Osteoblast (primary cell): ENCODE measurements at regions not wholly inside any gene's neighbourhood (a gene's known extent, or its start where the extent isn't known, plus 50 kb on each side); places are given as distances from the start of the nearest gene placed in this dataset.

Experiments used
- DNase-seq: peaks from one replicate; pipeline ENCODE4 v3.0.0; 2011; ENCODE audit warnings: low spot score, mixed read lengths; ENCODE audit not compliant: insufficient read length; ENCODE audit errors: missing footprints
- H2AFZ ChIP-seq: 2 replicates; pipeline ENCODE4 v1.6.0; 2011; ENCODE audit warnings: mild to moderate bottlenecking, low read length
- H3K27ac ChIP-seq: 2 replicates; pipeline ENCODE4 v1.5.1; 2011; ENCODE audit warnings: mild to moderate bottlenecking, low read depth, low read length, moderate library complexity
- H3K27me3 ChIP-seq: 2 replicates; pipeline ENCODE4 v1.6.0; 2012; ENCODE audit warnings: mild to moderate bottlenecking, control low read depth, inconsistent platforms, low read length, moderate library complexity; ENCODE audit not compliant: insufficient read depth
- H3K36me3 ChIP-seq: 2 replicates; pipeline ENCODE4 v1.5.1; 2011; ENCODE audit warnings: mild to moderate bottlenecking, low read length, control low read depth, moderate library complexity; ENCODE audit not compliant: insufficient read depth
- H3K4me1 ChIP-seq: 2 replicates; pipeline ENCODE4 v1.5.1; 2011; ENCODE audit warnings: mild to moderate bottlenecking, low read length, control low read depth, moderate library complexity; ENCODE audit not compliant: insufficient read depth
- H3K4me2 ChIP-seq: 2 replicates; pipeline ENCODE4 v1.6.0; 2011; ENCODE audit warnings: mild to moderate bottlenecking, low read length; ENCODE audit not compliant: insufficient read depth
- H3K4me3 ChIP-seq: fragments of 200-600 bp; sonication (generic); 3 replicates; pipeline ENCODE4 v1.5.1; 2012; ENCODE audit warnings: mild to moderate bottlenecking, low read length, inconsistent platforms; ENCODE audit not compliant: insufficient read depth
- H3K79me2 ChIP-seq: 2 replicates; pipeline ENCODE4 v1.6.0; 2012; ENCODE audit warnings: mild to moderate bottlenecking, low read length, control low read depth, inconsistent platforms; ENCODE audit not compliant: insufficient read depth
- H3K9me3 ChIP-seq: 2 replicates; pipeline ENCODE4 v1.5.1; 2011; ENCODE audit warnings: low read depth, low read length, control low read depth
- H4K20me1 ChIP-seq: 2 replicates; pipeline ENCODE4 v1.6.0; 2012; ENCODE audit warnings: mild to moderate bottlenecking, low read length, control low read depth; ENCODE audit not compliant: insufficient read depth
- TF ChIP-seq, protein P1 (sequence below): IDR thresholded peaks from 2 replicates; pipeline ENCODE4 v1.5.1; 2011; ENCODE audit warnings: mild to moderate bottlenecking, low read depth, low read length, moderate library complexity; ENCODE audit errors: extremely low read depth

DNA sequence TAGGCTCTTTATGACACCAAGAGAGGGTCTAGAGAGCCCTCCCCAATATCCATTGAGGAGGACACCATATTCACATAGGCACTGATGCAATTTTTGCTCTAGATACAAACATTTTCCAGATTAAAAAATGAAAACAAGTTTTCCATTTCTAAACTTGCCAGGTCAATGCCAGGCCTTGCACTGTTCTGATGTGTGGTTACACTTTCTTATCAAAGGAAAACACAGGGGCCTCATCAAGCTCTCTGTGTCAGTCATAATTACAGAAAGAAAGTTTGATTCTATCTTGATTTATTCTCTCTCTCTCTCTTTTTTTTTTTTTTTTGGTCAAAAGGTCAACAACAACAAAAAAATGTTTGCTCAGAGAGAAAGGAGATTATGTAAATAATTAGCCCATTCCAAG is 80.2 kb upstream of the ACSL4 start:
- Histone ChIP-seq H3K36me3 (no peaks in the 10 kb centered on the region), H3K4me2 (no peak overlapping the region), H3K4me1 (no peaks in the 10 kb centered on the region), H2AFZ (no peak overlapping the region), H3K27ac (no peak overlapping the region), H4K20me1 (no peaks in the 10 kb centered on the region), H3K79me2 (no peaks in the 10 kb centered on the region), H3K9me3 (no peaks in the 10 kb centered on the region), H3K4me3 (no peak overlapping the region), H3K27me3 (peaks cover 18% of the 10 kb centered on the region)
- TF ChIP-seq, protein P1, sequence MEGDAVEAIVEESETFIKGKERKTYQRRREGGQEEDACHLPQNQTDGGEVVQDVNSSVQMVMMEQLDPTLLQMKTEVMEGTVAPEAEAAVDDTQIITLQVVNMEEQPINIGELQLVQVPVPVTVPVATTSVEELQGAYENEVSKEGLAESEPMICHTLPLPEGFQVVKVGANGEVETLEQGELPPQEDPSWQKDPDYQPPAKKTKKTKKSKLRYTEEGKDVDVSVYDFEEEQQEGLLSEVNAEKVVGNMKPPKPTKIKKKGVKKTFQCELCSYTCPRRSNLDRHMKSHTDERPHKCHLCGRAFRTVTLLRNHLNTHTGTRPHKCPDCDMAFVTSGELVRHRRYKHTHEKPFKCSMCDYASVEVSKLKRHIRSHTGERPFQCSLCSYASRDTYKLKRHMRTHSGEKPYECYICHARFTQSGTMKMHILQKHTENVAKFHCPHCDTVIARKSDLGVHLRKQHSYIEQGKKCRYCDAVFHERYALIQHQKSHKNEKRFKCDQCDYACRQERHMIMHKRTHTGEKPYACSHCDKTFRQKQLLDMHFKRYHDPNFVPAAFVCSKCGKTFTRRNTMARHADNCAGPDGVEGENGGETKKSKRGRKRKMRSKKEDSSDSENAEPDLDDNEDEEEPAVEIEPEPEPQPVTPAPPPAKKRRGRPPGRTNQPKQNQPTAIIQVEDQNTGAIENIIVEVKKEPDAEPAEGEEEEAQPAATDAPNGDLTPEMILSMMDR, result no peak
- no peak for DNase-seq

DNA sequence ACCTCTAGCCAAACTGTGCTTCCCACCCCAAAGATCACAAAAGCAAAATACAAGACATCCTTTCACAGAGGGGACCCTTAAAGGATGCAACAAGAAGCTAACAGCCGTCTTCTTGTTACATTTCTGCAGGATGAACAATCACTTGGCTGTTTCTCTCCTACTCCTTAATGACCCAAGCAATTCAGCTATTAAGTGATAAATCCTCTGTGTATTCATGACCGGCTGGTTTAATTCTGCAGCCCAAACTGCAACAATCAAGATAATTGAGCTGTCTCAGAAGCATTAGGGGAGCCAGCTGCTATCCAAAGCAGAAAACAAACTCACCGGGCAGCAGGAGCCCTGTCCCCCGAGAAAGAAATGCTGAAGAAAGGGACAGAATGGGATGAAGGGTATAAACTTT is 85.9 kb upstream of the ACSL4 start:
- DNase-seq, result no peak
- Histone ChIP-seq H3K27ac (no peak overlapping the region), H3K36me3 (no peaks in the 10 kb centered on the region), H3K4me2 (no peak overlapping the region), H3K9me3 (no peaks in the 10 kb centered on the region), H3K27me3 (peaks cover 23% of the 10 kb centered on the region), H4K20me1 (no peaks in the 10 kb centered on the region), H3K4me1 (peaks cover 3% of the 10 kb centered on the region), H3K79me2 (no peaks in the 10 kb centered on the region), H3K4me3 (no peak overlapping the region), H2AFZ (no peak overlapping the region)
- TF ChIP-seq, protein P1, result no peak

DNA sequence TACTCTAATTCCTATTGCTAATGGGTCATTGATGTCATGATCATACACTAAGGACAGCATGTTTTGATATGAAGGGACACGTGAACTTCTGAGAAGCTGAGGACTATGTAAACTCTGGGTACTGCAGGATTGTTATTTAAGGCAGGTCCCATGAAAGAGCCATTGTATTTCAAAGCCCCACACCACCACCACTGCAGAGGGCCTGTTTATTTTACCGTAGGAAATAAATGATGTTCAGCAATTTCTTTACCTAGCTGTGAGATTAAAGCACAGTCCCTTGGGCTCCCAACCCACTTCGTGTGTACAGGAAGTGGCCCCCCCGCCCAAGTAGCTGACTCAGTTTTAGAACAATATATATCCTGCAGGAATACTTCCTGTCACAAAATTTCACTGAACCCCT is 89.8 kb upstream of the ACSL4 start:
- Histone ChIP-seq H3K4me2 (no peak overlapping the region), H3K4me3 (no peak overlapping the region), H2AFZ (peak overlapping the region; percentile 20), H3K27ac (no peak overlapping the region), H3K9me3 (no peaks in the 10 kb centered on the region), H3K36me3 (no peaks in the 10 kb centered on the region), H3K79me2 (no peaks in the 10 kb centered on the region), H3K27me3 (peaks cover 11% of the 10 kb centered on the region), H4K20me1 (peaks cover 2% of the 10 kb centered on the region), H3K4me1 (peaks cover 15% of the 10 kb centered on the region)
- TF ChIP-seq, protein P1, result no peak
- no peak for DNase-seq

DNA sequence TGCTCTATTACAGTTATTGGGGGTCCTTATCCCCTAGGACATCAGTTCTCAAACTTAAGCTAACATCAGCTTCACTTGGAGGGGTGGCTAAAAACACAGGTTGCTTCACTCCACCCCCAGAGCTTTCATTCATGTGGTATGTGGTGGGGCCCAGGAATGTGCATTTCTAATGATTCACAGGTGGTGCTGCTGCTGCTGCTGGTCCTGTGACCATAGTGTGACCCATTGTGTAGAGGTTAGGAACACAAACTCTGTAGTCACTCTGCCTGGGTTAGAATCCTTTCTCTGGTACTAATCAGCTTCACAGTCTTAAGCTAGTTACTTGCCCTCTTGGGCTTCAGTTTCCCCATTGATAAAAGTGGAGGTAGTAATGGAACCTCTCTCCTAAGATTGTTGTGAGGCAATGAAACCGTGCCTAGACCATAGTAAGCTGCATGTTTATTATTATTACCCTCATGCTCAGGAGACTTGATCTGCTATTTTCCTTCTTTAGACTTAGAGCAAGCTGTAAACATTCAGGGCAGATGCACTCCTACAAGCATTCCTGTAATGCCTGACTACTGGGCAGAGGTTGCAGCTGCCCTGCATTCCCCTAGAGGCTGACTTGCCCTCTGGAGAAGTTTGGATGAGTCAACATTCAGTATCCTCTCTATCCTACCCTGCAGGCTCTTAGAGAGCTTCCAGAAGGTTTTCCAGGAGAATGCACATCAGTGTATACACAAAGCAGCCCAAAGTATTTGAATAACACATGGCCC is 94.1 kb upstream of the ACSL4 start:
- Histone ChIP-seq H3K27me3 (peaks cover 5% of the 10 kb centered on the region), H3K4me3 (peak overlapping the region; percentile 15), H3K79me2 (no peaks in the 10 kb centered on the region), H3K36me3 (no peaks in the 10 kb centered on the region), H3K4me1 (peaks cover 26% of the 10 kb centered on the region), H3K27ac (peak overlapping the region; percentile 43), H3K4me2 (peak overlapping the region; percentile 59), H2AFZ (no peak overlapping the region), H3K9me3 (no peaks in the 10 kb centered on the region), H4K20me1 (peaks cover 2% of the 10 kb centered on the region)
- DNase-seq, result peak; percentile 80
- TF ChIP-seq, protein P1, result no peak
